ENCODE measurements at regions not wholly inside any gene's neighbourhood (a gene's known extent, or its start where the extent isn't known, plus 50 kb on each side); places are given as distances from the start of the nearest gene placed in this dataset.

GRCh38 chr12:127819056-127819455 is 447.9 kb upstream of the TMEM132C start:
- H3K36me3 ChIP-seq (replicated peaks) = no peaks in the 10 kb centered on the region
- H3K4me3 ChIP-seq (ENCODE audit: low read depth, low read length) = no peak overlapping the region
- H3K27ac ChIP-seq = no peak overlapping the region
- no peak for DNase-seq
- H3K27me3 ChIP-seq (replicated peaks) = no peaks in the 10 kb centered on the region
- in situ Hi-C loops (cut with HindIII; ENCODE audit: low pct_ligation_motif_present, low sequenced_read_pairs) = no loop called here
- TF ChIP-seq, protein P1, sequence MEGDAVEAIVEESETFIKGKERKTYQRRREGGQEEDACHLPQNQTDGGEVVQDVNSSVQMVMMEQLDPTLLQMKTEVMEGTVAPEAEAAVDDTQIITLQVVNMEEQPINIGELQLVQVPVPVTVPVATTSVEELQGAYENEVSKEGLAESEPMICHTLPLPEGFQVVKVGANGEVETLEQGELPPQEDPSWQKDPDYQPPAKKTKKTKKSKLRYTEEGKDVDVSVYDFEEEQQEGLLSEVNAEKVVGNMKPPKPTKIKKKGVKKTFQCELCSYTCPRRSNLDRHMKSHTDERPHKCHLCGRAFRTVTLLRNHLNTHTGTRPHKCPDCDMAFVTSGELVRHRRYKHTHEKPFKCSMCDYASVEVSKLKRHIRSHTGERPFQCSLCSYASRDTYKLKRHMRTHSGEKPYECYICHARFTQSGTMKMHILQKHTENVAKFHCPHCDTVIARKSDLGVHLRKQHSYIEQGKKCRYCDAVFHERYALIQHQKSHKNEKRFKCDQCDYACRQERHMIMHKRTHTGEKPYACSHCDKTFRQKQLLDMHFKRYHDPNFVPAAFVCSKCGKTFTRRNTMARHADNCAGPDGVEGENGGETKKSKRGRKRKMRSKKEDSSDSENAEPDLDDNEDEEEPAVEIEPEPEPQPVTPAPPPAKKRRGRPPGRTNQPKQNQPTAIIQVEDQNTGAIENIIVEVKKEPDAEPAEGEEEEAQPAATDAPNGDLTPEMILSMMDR (IDR thresholded peaks at IDR 0.05; ENCODE audit: low read depth, low read length, missing control alignments) = no peak

DNA sequence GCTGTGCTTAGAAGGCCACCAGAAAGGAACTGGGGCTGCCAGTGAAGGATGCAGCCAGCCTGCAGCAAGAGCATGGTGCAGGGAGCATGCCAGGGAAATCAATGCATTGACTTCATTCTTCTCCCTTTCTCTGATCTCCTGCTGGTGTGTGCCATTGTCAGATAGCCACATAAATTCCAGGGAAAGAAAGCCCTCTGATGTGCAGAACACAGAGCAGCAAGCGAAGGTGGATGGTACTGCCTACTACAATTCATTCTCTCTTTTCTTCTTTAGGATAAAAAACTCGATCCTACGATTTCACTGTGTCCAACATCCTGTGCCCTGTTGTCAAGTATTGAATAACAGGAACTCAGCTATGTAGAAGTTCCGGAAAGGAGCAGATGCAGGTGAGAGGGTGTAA is 446.7 kb upstream of the TMEM132C start:
- no peak for DNase-seq
- Histone ChIP-seq H3K27me3 (replicated peaks) (no peaks in the 10 kb centered on the region), H3K4me3 (ENCODE audit: low read depth, low read length) (no peak overlapping the region), H3K27ac (no peak overlapping the region), H3K36me3 (replicated peaks) (no peaks in the 10 kb centered on the region)
- in situ Hi-C loops (cut with HindIII; ENCODE audit: low pct_ligation_motif_present, low sequenced_read_pairs) = no loop called here
- TF ChIP-seq, protein P1 (IDR thresholded peaks at IDR 0.05; ENCODE audit: low read depth, low read length, missing control alignments) = no peak

GRCh38 chr12:127820846-127821245 is 446.1 kb upstream of the TMEM132C start:
- TF ChIP-seq, protein P1 (IDR thresholded peaks at IDR 0.05; ENCODE audit: low read depth, low read length, missing control alignments) = no peak
- Histone ChIP-seq H3K4me3 (ENCODE audit: low read depth, low read length) (no peak overlapping the region), H3K27ac (no peak overlapping the region), H3K36me3 (replicated peaks) (no peaks in the 10 kb centered on the region), H3K27me3 (replicated peaks) (no peaks in the 10 kb centered on the region)
- in situ Hi-C loops (cut with HindIII; ENCODE audit: low pct_ligation_motif_present, low sequenced_read_pairs) = no loop called here
- no peak for DNase-seq

DNA sequence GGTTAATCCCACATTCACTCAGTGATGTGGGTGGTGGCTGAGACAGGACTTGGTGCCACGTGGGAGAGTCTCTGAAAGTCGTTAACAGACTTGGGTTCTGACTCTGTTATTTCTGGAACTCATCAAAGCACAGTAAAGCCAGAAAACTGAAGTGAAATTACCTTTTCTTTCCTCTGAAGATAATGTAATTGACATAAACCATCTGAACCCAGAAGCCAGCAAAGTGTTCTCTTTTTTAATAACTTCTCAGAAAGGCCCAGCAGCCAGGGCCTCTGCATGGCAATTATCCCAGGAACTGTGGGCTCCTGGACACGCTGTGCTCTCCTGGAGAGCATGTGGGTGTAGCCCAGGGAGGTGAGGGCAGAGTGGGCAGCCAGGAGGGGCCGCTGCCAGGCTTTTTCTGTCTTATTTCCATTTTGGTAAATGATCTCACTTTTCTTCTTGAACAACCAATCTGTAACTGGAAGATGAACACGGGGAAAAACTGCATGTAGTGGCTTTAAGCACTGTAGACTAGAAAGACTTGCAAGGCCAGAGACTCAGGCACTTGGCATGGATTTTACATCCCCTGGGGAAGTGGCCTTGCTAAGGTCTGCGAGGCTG is 444.1 kb upstream of the TMEM132C start:
- no peak for DNase-seq
- Histone ChIP-seq H3K4me3 (ENCODE audit: low read depth, low read length) (no peak overlapping the region), H3K36me3 (replicated peaks) (no peaks in the 10 kb centered on the region), H3K27ac (no peak overlapping the region), H3K27me3 (replicated peaks) (no peaks in the 10 kb centered on the region)
- TF ChIP-seq, protein P1 (IDR thresholded peaks at IDR 0.05; ENCODE audit: low read depth, low read length, missing control alignments) = no peak
- in situ Hi-C loops (cut with HindIII; ENCODE audit: low pct_ligation_motif_present, low sequenced_read_pairs) = no loop called here

- no peak overlapping the region for H3K4me3 ChIP-seq (ENCODE audit: low read depth, low read length)
These were observed 443.2 kb upstream of the TMEM132C start for GRCh38 chr12:127823801-127824200.

More at GRCh38 chr12:127823801-127824200, 443.2 kb upstream of the TMEM132C start:
- DNase-seq = no peak
- Histone ChIP-seq H3K27ac (no peak overlapping the region), H3K36me3 (replicated peaks) (no peaks in the 10 kb centered on the region), H3K27me3 (replicated peaks) (no peaks in the 10 kb centered on the region)
- in situ Hi-C loops (cut with HindIII; ENCODE audit: low pct_ligation_motif_present, low sequenced_read_pairs) = no loop called here
- TF ChIP-seq, protein P1 (IDR thresholded peaks at IDR 0.05; ENCODE audit: low read depth, low read length, missing control alignments) = no peak
